ENCODE measurements at regions not wholly inside any gene's neighbourhood (a gene's known extent, or its start where the extent isn't known, plus 50 kb on each side); places are given as distances from the start of the nearest gene placed in this dataset.

DNA sequence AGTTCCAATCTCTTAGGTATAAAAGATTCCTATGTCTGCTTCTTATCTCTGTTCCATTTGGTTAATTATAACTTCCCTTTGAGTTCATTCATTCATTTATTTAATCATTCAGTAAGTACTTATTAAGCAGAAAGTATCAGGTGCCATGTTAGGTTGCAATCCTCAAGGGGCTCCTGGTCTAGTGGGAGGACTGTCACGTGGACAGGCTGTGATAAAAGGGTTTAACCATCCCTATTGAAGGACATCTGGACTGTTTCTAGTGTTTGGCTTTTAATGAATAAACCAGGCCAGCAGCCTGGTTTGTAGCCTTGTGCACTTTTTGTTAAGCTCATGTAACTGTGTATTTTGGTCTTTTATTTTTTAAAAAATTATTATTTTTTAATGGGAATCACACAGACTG, 162.1 kb upstream of the OGFRL1 start:
- no peak for DNase-seq

DNA sequence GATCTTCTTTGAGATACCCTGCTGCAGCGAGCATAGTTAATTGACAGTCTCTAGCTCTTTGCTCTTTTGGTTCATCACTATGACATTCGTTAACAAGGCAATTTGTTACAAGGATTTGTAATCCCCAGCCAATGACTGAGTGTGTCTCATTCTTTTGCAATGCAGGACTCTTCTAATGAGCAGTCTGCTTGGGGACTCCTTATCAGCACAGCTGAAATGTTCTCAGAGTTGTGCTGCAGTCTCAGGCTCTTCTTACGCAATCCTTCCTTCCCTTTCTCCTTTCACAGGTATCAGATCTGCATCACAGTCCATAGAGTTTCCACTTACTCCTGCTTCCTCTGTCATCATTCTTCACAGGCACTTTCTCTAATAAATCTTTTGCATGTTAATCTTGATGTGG, 161.2 kb upstream of the OGFRL1 start:
- no peak for DNase-seq

DNA sequence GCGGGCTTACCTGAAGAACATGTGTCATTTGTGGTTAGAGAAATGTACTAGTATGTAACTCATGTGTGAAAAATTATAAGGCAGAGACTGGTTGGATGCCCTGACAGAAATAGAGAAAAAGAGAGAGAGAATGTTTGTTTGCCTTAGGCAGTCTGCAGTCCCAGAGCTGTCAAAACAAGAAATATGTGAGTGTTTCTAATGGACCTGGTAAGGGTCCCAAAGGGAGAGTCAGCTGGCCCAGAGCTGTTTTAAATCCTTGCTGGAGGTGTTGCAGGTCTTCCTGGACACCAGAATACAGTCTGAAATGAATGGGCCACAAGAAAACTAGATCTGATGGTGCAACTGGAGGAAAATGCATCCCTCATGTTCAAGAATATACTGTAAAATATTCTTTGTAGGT, 158.3 kb upstream of the OGFRL1 start:
- no peak for DNase-seq

DNA sequence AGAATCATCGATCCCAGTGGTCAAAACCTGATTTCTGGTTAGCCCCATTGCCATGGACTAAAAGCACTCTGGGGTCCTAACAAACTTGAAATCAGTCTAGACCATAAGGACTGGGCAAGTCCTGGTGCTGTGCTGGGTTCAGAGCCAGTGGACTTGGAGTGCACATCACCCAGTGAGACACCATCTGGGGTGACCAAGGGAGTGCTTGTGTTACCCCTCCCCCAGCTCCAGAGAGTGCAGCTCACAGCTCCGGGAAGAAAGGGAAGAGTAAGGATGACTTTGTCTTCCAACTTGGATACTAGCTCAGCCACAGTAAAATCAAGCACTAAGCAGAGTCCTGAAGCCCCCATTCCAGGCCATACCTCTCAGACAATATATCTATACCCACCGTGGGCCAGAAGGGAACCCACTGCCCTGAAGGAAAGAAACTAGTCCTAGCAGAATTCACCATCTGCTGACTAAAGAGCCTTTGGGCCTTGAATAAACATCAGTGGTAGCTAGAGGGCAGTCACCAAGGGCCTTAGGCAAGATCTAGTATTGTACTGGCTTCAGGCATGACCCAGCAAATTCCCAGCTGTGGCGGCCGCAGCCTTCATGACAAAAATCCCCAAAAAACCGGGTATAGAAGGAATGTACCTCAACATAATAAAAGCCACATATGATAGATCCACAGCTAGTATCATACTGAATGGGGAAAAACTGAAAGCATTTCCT, 153.5 kb upstream of the OGFRL1 start:
- DNase-seq = no peak

DNA sequence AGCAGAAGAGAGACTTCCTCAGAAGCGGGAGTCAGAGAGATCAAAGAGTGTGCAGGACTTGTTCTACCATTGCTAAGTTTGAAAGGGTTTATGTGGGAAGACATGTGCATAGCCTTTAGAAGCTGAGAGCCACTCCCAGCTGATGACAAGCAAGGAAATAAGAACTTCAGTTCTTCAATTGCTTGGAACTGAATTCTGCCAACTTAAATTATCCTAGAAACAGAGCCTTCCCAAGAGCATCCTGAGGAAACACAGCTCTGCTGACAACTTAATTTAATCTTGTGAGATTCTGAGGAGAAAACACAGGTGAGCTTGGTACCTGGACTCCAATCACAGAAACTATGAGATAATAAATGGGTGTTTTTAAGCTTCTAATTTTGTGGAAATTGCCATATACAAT, 150.6 kb upstream of the OGFRL1 start:
- no peak for DNase-seq

DNA sequence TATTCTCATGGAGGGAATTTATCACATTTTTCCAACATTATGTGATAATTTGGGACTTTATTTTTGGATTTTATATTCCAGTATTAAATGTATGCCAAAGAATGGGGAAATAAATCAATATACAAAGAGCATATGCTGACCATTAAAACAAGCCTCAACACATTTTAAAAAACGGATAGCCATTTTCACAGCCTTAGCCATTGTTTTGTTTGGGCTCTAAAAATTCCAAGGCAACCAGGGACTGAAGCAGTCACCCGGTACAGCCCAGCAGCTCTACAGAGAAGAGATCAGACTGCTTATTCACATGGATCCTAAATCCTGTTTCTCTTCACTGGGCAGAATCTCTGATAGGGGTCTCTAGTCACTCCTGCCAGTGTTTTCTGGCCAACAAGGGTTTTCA, 150.2 kb upstream of the OGFRL1 start:
- DNase-seq = no peak

DNA sequence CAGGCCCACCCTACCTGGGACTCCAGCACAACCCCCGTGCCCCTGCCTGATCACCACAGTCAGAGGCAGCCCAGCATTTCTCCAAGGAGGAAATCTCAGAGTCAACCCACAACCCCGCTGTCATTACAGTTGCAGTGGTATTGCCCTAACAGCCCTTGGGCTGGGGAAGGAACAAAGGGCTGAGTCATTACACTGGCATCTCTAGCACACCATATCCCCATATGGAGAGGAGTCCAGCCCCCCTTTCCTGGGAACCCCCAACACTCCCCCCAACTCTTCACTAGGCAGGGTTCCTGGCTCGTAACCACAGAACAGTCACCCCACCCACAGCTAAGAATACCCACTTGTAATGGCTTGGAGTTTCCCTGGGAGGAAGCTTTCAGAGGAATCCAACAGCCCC, 149.4 kb upstream of the OGFRL1 start:
- DNase-seq = no peak

DNA sequence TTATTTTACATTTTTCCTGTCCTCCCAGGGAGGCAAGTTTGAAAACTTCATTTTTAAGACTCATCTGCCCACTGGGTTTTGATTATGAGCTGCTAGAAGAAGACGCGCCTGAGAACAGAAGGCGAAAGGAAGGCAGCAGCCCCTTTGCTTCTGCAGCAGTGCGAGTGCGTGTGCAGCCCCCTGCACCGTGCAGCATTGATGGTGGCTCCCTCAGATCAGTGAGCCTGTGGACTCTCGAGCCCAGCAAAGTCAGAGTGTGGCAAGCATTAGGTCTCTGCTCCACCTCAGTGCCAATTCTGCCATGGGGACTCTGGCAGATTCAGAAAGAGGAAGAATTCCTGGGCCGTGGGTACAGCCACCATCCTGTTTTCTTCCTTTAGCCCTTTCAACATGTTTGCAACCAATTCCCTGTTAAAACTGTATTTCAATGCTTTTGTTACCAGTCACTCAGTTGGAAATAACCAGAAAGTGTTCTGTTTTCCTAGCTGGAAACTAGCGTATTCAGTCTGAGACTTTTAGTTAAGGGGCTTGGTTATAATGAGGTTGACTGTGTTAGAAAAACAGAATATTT, 134.8 kb upstream of the OGFRL1 start:
- no peak for DNase-seq

DNA sequence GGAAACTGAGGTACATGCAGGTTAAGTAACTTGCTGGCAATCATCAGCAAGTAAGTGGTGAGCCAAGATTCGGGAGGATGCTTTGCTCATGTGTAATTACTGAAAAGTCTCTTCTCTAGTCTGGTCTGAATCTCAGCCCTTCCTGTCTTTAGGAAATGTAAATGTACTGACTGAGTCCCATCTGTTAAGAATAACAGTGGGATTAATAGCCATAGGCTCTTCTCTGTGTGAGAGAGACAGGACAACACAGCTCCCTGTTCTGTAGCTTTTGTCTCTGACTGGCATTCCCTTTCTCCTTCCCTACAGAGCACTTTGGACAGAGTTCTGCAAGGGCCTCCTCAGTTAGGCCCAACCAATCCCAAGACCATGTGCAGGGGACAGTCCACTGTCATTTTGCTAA, 131.3 kb upstream of the OGFRL1 start:
- no peak for DNase-seq

DNA sequence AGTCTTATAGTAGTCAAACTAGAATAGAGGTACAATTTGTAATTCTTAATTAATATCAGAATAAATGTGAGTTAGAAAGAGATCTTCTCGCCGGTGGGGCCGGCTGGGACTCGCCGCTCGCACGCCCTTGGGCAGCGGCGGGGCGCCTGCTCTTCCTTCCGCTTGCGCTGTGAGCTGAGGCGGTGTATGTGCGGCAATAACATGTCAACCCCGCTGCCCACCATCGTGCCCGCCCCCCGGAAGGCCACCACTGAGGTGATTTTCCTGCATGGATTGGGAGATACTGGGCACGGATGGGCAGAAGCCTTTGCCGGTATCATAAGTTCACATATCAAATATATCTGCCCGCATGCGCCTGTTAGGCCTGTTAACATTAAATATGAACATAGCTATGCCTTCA, 123.7 kb upstream of the OGFRL1 start:
- DNase-seq = no peak

DNA sequence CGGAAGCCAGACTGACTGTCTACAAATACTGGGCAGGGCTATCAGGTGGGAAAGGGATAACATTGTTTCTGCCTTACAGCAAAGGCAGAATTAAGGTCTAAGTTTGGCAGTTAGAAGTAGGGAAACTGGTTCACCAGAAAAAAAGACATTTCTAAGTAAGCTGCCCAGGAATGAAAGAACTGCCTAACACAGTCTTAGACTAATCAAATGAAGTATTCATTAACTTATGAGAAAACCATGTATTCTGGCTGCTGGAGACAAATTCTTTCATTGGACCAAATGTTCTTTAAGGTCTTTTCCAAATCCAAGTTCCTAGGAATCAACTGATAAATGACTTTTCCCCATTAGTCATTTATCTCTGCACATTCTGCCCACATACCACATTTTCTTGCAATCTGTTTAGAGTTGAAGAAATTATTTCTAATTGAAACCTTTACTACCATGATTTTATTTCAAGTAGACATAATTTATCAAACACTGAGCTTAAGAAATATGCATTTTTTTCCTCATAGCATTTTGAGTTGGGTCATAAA, 120.3 kb upstream of the OGFRL1 start:
- DNase-seq = no peak

DNA sequence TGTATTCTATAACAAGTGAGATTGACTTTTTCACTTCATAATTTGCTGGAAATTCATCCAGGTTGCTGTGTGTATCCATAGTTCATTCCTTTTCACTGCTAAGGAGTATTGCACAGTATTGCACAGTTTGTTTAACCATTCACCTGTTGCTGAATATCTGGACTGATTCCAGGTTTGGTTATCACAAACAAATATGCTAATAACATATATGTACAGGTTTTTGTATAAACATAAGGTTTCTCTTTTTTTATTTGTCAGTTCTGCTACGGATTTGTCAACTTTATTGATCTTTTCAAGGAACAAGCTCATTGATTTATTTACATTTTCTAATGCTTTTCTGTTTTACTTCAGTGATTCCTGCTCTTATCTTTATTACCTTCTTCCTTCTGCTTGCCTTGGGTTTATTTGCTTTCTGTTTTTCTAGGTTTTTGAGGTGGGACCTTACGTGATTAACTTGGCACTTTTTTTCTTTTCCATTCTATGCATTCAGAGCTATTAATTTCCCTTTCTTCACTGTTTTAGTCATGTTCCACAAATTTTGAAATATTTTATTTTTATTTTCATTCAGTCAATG, 117.0 kb upstream of the OGFRL1 start:
- no peak for DNase-seq

DNA sequence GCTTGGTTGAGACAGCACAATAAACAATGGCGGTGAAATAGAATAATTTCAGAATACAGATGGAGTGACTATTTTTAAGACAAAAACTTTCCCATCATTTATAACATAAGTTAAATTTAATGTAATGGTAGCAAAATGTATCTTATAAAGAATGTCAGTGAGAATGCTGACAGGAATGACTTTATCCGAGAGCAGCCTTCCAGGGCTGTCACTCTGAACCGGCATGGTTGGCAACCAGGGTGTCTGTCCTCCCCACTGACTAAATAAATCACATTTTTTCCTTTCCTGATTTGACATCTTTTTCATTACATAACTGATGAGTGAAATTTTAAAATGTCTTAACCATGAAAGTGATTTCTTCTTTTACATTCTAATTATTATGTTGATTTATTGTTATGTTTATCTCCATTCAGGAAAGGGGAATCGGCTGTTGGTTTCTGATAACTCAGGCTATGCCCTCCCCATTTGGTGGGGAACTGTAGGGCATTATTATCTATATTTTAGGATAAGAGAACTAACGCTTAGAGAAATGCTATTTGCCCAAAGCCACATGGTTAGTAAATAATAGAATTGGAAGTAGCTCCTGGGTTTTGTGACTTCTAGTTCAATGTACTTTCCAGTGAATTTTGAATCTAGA, 109.2 kb upstream of the OGFRL1 start:
- no peak for DNase-seq

DNA sequence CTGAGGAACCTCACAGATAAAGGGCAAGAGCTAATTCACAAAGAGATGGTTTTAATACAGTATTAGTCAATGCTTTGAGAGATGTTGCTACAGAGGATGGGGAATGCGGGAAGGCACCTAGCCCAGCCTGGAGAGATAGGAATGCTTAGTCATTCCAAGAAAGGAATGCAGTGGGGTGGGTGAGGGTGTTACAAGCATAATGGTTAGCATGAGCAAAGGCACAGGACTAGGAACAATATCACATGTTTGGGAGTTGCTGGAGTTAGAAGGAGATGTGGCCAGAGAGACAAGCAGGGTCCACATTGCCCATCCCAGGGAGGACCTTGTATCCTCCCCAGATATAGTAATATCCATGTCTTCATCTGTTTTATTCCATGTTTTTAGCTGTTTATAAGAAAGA, 107.0 kb upstream of the OGFRL1 start:
- no peak for DNase-seq

DNA sequence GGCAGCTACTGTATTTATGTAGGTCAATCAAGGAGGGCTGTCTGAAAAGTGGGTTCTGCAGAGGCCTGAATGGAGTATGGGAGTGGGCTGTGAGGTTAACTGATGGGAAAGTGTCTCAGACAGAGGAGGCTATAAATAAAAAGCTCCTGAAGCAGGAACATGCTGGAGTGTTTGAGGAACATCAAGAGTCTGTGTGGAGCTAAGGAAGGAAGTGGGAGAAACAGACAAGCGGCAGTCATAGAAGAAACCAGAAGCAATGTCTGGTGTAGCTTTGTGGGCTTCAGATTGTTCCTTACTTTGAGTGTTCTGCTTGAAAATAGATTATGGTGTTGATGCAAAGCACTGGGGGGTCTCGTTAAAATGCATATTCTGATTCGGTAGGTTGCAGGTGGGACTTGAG, 101.5 kb upstream of the OGFRL1 start:
- DNase-seq = no peak

DNA sequence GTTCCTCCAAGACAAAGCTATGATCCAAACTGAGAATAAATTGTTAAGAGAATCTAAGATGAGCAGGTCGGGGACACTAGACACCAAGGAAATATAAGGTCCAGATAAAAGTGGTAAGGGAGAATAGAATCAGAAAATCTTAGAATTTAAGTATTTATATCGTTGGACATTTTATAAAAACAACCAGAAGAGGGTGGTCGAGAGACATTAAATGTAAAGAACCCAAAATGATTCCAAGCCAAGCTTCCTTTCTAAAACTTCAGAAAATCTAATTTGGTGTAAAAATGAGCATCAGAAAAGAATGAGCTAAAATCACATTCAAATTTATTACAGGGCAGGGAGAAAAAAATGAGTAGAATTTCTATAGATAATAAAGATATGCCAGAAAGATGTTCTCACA, 97.8 kb upstream of the OGFRL1 start:
- DNase-seq = peak; percentile 41

DNA sequence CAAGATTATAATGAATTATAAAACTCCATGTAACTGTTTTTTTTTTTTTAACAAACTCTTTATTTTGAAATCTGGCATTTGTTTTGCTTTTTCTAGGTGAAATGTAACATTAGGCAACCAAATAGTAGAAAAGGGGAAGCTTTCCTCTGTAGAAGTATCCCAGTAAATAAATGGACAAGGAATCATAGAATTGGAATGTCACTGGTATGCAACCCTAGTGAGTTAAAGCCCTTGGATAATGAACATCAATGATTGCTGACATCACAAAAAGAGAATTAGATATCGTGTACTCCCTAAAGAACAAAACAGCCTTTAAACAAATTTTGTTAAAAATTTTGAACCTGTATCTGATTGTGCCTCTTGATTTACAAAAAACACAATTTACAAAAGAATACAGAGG, 93.9 kb upstream of the OGFRL1 start:
- no peak for DNase-seq

DNA sequence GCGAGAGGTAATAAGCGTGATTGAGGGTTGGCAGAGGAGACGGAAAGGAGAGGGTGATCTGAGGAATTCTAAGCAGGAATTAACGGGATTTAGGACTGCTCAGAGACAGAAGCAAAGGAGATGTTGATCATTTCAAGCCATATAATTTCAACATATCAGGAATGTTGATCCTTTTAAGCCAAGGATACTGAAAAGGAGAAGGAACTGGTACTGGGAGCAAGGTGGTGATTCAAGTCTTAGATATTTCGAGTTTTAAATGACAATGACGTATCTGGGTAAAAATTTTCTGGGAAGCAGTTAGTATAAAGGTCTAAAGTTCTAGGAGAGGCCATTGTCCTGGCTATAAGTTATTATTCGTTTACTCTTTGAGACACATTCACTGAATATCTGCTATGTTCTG, 91.3 kb upstream of the OGFRL1 start:
- no peak for DNase-seq

DNA sequence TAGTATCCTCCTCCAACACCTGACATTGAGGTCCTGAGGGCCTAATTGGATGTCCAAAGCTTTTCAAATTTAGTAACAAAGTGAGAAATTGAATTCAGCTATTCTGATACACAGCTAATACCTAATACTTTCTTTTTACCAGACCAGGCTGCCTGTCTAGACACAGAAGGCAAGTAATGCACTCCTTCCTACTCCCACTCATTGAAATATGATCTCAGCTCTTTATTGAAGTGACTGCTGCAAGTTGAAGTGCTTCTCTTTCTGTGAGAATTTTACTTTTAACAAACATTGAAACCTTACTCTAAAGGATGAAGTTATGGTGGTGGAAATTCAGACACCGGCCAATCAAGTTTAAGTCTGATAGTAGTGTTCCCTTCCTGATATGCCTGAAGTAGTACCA, 90.8 kb upstream of the OGFRL1 start:
- no peak for DNase-seq

DNA sequence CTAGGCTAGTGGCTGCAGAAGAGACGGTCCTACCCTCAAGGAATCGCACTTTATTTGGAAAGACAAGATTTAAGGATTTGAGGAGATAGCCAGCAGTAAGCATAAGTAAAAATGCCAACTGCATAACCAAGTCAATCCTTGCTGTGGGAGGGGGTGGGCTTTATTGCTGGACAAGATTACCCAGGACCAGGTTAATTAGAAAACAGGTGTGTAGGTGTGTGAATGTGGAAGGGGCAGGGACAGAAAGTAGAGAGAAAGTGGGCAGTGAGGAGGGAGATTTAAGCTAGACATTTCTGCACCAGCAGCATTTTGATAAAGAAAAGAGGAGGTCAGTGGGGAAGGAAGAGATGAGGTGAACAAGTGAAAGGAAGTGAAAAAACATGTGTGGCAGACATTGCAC, 89.7 kb upstream of the OGFRL1 start:
- DNase-seq = no peak

DNA sequence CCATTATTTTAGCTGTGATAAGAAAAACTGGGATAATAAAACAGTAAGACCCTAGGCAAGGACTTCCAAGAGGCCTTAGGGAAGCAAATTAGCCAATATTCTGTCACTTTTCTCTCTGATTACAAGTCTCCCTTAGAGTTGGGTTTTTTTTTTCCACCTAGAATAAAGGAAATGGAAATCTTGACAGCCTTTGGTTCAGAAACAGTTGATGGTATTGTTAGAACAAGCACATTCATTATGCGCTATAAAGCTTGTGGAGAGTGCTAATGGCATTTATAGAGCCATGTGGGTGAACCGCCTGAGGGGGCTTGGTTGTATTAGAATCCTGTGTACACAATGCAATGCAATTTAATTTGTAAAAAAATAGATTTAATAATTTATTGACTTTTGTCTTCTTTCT, 88.9 kb upstream of the OGFRL1 start:
- no peak for DNase-seq

DNA sequence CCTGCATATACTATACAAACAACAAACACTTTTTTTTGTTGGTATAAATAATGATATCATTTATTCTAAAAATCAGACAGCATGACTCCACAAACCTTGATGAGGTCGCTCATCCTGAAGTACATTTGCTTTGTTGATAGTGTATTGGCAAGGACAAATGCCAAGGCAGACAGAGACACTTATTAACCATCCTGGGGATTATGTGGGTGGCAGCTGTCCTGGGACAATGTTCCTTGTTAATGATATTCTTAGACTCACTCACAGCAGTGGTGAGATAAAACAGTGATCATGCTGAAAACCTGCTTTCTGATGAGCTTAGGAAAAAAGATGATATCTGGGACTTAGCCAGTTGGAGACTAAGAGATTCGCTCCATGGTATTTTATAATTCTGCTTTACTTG, 85.4 kb upstream of the OGFRL1 start:
- no peak for DNase-seq

DNA sequence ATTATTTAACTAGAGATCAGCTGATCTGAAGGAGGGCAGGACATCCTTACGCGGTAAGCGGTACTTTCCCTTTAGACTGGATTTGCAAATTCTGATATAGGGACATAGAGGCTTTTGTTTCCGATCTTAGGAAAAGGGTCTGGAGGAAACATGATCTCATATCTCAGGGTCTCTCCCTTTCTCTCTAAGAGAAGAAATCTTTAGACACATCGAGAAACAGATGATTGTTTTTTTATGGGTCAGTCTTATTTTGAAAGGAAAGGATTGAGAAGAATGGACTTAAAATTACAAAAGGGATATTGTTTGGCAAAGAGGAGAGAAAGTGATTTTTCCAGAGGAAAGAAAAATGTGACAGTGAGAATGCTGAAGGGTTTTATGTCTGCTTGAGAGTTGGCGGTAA, 83.9 kb upstream of the OGFRL1 start:
- no peak for DNase-seq

DNA sequence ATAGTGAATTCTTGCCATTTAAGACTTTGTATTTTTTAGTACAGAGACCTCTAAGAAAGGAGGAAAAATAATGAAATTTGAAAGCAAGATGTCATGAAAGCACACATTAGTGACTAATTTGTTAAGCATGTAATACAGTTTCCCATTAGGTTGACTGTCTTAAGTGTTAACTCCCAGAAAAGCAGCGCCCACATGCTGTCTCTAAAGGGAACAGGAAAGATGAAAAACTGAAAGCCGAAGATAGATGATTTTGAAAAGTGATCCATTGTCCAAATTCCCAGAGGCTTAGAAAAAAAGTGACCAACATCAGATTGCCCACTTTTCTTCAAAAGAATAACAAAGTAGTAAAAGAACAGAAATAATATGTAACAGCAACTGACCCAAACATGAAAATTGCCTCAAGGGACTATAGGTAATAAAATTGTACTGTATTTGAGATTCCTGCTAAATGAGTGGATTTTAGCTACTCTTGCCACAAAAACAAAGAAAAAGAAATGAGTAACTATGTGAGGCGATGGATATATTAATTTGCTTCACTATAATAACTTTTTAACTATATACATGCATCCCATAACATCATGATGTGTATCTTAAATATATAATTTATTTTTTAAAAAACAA, 83.2 kb upstream of the OGFRL1 start:
- no peak for DNase-seq

Data from NCI-H2227 treated with DMSO at 0.1 percent for 48 hours (cell line).